IMR-90 (cell line): ENCODE measurements at regions not wholly inside any gene's neighbourhood (a gene's known extent, or its start where the extent isn't known, plus 50 kb on each side); places are given as distances from the start of the nearest gene placed in this dataset.

Source experiments
- ATAC-seq: fragments of 200-7000 bp; cut with Tn5 transposase; 2 replicates; pipeline ENCODE4 v1.9.1; 2020; ENCODE audit warnings: low read depth, mild to moderate bottlenecking, moderate library complexity
- BruUV-seq: library from RNA; stranded (reverse); fragments of 400-500 nt; replicated peaks from 2 replicates; lab custom pipeline; 2021; lab: Mats Ljungman, UMichigan
- CTCF ChIA-PET: fragments of 300-600 bp; formaldehyde crosslinking; extraction: SDS; loops from one replicate; lab custom pipeline; 2021; ENCODE audit warnings: antibody characterized with exemption; lab: Yijun Ruan, JAX
- POLR2A ChIA-PET: fragments of 300-600 bp; sonication (Branson Sonifier 250); formaldehyde crosslinking; loops from one replicate; lab custom pipeline; 2022; ENCODE audit warnings: antibody characterized with exemption; ENCODE audit not compliant: unreplicated experiment; lab: Charles Lee
- DNase-seq: peaks from one replicate; pipeline ENCODE4 v3.0.0; 2013
- H2AFZ ChIP-seq: replicated peaks from 2 replicates; pipeline ENCODE3; 2013; ENCODE audit warnings: low read length, mild to moderate bottlenecking; ENCODE audit not compliant: poor library complexity
- H2AK5ac ChIP-seq: 2 replicates; pipeline ENCODE4 v1.6.1; 2013; ENCODE audit warnings: low read depth, low read length, inconsistent platforms
- H2AK9ac ChIP-seq: replicated peaks from 2 replicates; pipeline ENCODE3; 2013; ENCODE audit warnings: mild to moderate bottlenecking, low read depth, low read length, moderate library complexity; ENCODE audit not compliant: poor library complexity
- H2BK120ac ChIP-seq: 2 replicates; pipeline ENCODE4 v1.6.1; 2013; ENCODE audit warnings: low read depth, low read length, inconsistent platforms
- H2BK15ac ChIP-seq: 3 replicates; pipeline ENCODE4 v1.6.1; 2013; ENCODE audit warnings: low read depth, low read length, inconsistent platforms
- H2BK20ac ChIP-seq: 2 replicates; pipeline ENCODE4 v1.6.1; 2013; ENCODE audit warnings: low read depth, mild to moderate bottlenecking, inconsistent platforms, low read length, moderate library complexity
- H2BK5ac ChIP-seq: 2 replicates; pipeline ENCODE4 v1.6.1; 2013; ENCODE audit warnings: mild to moderate bottlenecking, low read depth, low read length, inconsistent platforms; ENCODE audit not compliant: poor library complexity, severe bottlenecking
- H3K14ac ChIP-seq: replicated peaks from 2 replicates; pipeline ENCODE4 v1.6.1; 2013; ENCODE audit warnings: low read depth, low read length, inconsistent platforms
- H3K18ac ChIP-seq: 2 replicates; pipeline ENCODE4 v1.6.1; 2013; ENCODE audit warnings: low read depth, low read length, control low read depth
- H3K23ac ChIP-seq: 2 replicates; pipeline ENCODE4 v1.6.1; 2013; ENCODE audit warnings: low read depth, low read length, inconsistent platforms
- H3K27ac ChIP-seq: 2 replicates; pipeline ENCODE4 v1.5.1; 2013; ENCODE audit warnings: mild to moderate bottlenecking, control low read depth, low read length; ENCODE audit not compliant: insufficient read depth
- H3K27me3 ChIP-seq: 2 replicates; pipeline ENCODE4 v1.6.1; 2013; ENCODE audit warnings: low read length; ENCODE audit not compliant: control insufficient read depth, insufficient read depth
- H3K36me3 ChIP-seq: 2 replicates; pipeline ENCODE4 v1.6.1; 2013; ENCODE audit warnings: low read length, mixed read lengths; ENCODE audit not compliant: control insufficient read depth, insufficient read depth
- H3K4ac ChIP-seq: 2 replicates; pipeline ENCODE4 v1.6.1; 2013; ENCODE audit warnings: low read depth, low read length, inconsistent platforms
- H3K4me1 ChIP-seq: 2 replicates; pipeline ENCODE4 v1.6.1; 2013; ENCODE audit warnings: low read length, mixed read lengths; ENCODE audit not compliant: control insufficient read depth, insufficient read depth
- H3K4me2 ChIP-seq: 2 replicates; pipeline ENCODE4 v1.6.1; 2013; ENCODE audit warnings: low read depth, mild to moderate bottlenecking, control low read depth, low read length, moderate library complexity
- H3K4me3 ChIP-seq: 2 replicates; pipeline ENCODE4 v1.5.1; 2013; ENCODE audit warnings: low read depth, mild to moderate bottlenecking, control low read depth, low read length, moderate library complexity; ENCODE audit not compliant: insufficient read depth
- H3K56ac ChIP-seq: 2 replicates; pipeline ENCODE4 v1.6.1; 2013; ENCODE audit warnings: low read length, inconsistent platforms; ENCODE audit not compliant: insufficient read depth; ENCODE audit errors: extremely low read depth
- H3K79me1 ChIP-seq, 2 experiments: 2 replicates each; pipeline ENCODE4 v1.6.1; 2013; ENCODE audit warnings: low read length in 2 of 2, inconsistent platforms in 1 of 2, low read depth in 1 of 2
- H3K9ac ChIP-seq: 2 replicates; pipeline ENCODE4 v1.6.1; 2013; ENCODE audit warnings: low read depth, low read length, control low read depth
- H3K9me1 ChIP-seq: 2 replicates; pipeline ENCODE4 v1.6.1; 2013; ENCODE audit warnings: low read length, inconsistent platforms; ENCODE audit not compliant: insufficient read depth
- H3K9me3 ChIP-seq: 2 replicates; pipeline ENCODE4 v1.6.1; 2013; ENCODE audit warnings: low read length; ENCODE audit not compliant: control insufficient read depth, insufficient read depth
- H4K20me1 ChIP-seq: 2 replicates; pipeline ENCODE4 v1.6.1; 2013; ENCODE audit warnings: low read length, inconsistent platforms; ENCODE audit not compliant: insufficient read depth
- H4K5ac ChIP-seq: 2 replicates; pipeline ENCODE4 v1.6.1; 2013; ENCODE audit warnings: mild to moderate bottlenecking, low read depth, low read length, control low read depth
- H4K8ac ChIP-seq, 2 experiments: 2 replicates each; pipeline ENCODE4 v1.6.1; 2013; ENCODE audit warnings: low read depth in 2 of 2, low read length in 2 of 2, control low read depth in 1 of 2, inconsistent platforms in 1 of 2
- H4K91ac ChIP-seq: 2 replicates; pipeline ENCODE4 v1.6.1; 2013; ENCODE audit warnings: low read depth, low read length, inconsistent platforms; ENCODE audit not compliant: insufficient read depth
- BHLHE40 ChIP-seq: fragments of 150-350 bp; IDR thresholded peaks from 2 replicates; pipeline ENCODE4 v1.6.1; 2016; ENCODE audit warnings: mild to moderate bottlenecking, low read depth, low read length
- CEBPB ChIP-seq: IDR thresholded peaks from 2 replicates; pipeline ENCODE4 v1.6.1; 2012; ENCODE audit warnings: low read depth, low read length, improper control_type of control experiment
- CHD1 ChIP-seq: IDR thresholded peaks from 2 replicates; pipeline ENCODE4 v1.6.1; 2012; ENCODE audit warnings: low read depth, low read length, improper control_type of control experiment
- CTCF ChIP-seq: conservative IDR thresholded peaks from 2 replicates; pipeline ENCODE4 v1.5.1; 2012; ENCODE audit warnings: mild to moderate bottlenecking, low read depth, low read length, improper control_type of control experiment
- ELK1 ChIP-seq: fragments of 150-350 bp; IDR thresholded peaks from 2 replicates; pipeline ENCODE4 v1.6.1; 2016; ENCODE audit warnings: low read depth, mild to moderate bottlenecking, low read length, moderate library complexity, borderline replicate concordance
- FOS ChIP-seq: fragments of 150-350 bp; IDR thresholded peaks from 2 replicates; pipeline ENCODE4 v1.6.1; 2016; ENCODE audit warnings: low read depth, low read length
- MAFK ChIP-seq: IDR thresholded peaks from 2 replicates; pipeline ENCODE4 v1.6.1; 2012; ENCODE audit warnings: low read depth, low read length, improper control_type of control experiment
- MAZ ChIP-seq: IDR thresholded peaks from 2 replicates; pipeline ENCODE4 v1.6.1; 2012; ENCODE audit warnings: low read depth, mild to moderate bottlenecking, low read length, improper control_type of control experiment, moderate library complexity, borderline replicate concordance
- MXI1 ChIP-seq: IDR thresholded peaks from 2 replicates; pipeline ENCODE4 v1.6.1; 2012; ENCODE audit warnings: low read depth, mild to moderate bottlenecking, low read length, moderate library complexity, borderline replicate concordance
- NFE2L2 ChIP-seq: fragments of 150-350 bp; IDR thresholded peaks from 2 replicates; pipeline ENCODE4 v1.6.1; 2016; ENCODE audit warnings: low read depth, mild to moderate bottlenecking, low read length
- POLR2A ChIP-seq: IDR thresholded peaks from 2 replicates; pipeline ENCODE4 v1.6.1; 2012; ENCODE audit warnings: mild to moderate bottlenecking, low read depth, low read length
- RAD21 ChIP-seq: IDR thresholded peaks from 2 replicates; pipeline ENCODE4 v1.6.1; 2012; ENCODE audit warnings: low read length, improper control_type of control experiment
- RCOR1 ChIP-seq: IDR thresholded peaks from 2 replicates; pipeline ENCODE4 v1.6.1; 2012; ENCODE audit warnings: mild to moderate bottlenecking, low read length, improper control_type of control experiment; ENCODE audit not compliant: insufficient replicate concordance
- RFX5 ChIP-seq: IDR thresholded peaks from 2 replicates; pipeline ENCODE4 v1.8.0; 2012; ENCODE audit warnings: low read depth, mild to moderate bottlenecking, low read length, moderate library complexity
- SMC3 ChIP-seq: fragments of 150-350 bp; IDR thresholded peaks from 2 replicates; pipeline ENCODE4 v1.6.1; 2016; ENCODE audit warnings: low read depth, mild to moderate bottlenecking, antibody characterized with exemption, low read length, moderate library complexity
- WGBS, 2 experiments: methylation state at CpG; one replicate each; pipeline versions ENCODE4 v1.1.5 to v1.1.7; 2013; ENCODE audit warnings: missing lambda C conversion rate in 2 of 2; ENCODE audit not compliant: insufficient read length in 1 of 2; ENCODE audit errors: extremely low coverage in 2 of 2; 5-methylcytosine and 5-hydroxymethylcytosine counted together
- dilution Hi-C: fragments of 300-500 bp; cut with HindIII; formaldehyde crosslinking; loops from one replicate; pipeline ENCODE4 v1.14.3; 2018; ENCODE audit warnings: low sequenced_read_pairs; ENCODE audit not compliant: unreplicated experiment
- in situ Hi-C: fragments of 300-500 bp; cut with MboI; formaldehyde crosslinking; loops from 3 replicates; pipeline ENCODE4 v1.14.3; 2019; ENCODE audit warnings: low sequenced_read_pairs, inconsistent platforms, mixed read lengths
- intact Hi-C: fragments of 100-400 bp; cut with micrococcal nuclease; formaldehyde crosslinking; loops from 2 replicates; pipeline ENCODE4 v1.10.0; 2022
- TF ChIP-seq, protein P1 (sequence below): fragments of 150-350 bp; IDR thresholded peaks from 2 replicates; pipeline ENCODE4 v1.6.1; 2017; ENCODE audit warnings: mild to moderate bottlenecking, antibody characterized with exemption, low read length, low read depth

- ChIA-PET POLR2A (no interaction called here), CTCF (interaction anchor here (0.7 kb wide), 1 partner anchor 70 kb away, joined by 3 read pairs; no protein-coding TSS in a partner anchor)
- Histone ChIP-seq H2AK9ac (no peak overlapping the region), H3K27ac (no peak overlapping the region), H3K9me1 (no peaks in the 10 kb centered on the region), H4K8ac (no peak overlapping the region), H2AK5ac (no peak overlapping the region), H4K91ac (no peak overlapping the region), H3K9ac (no peak overlapping the region), H4K20me1 (no peaks in the 10 kb centered on the region), H3K27me3 (no peaks in the 10 kb centered on the region), H2AFZ (no peak overlapping the region), H3K4ac (no peak overlapping the region), H2BK120ac (no peak overlapping the region), H3K79me1 (no peaks in the 10 kb centered on the region), H3K4me1 (no peaks in the 10 kb centered on the region), H3K4me3 (no peak overlapping the region), H3K18ac (no peak overlapping the region), H3K56ac (no peak overlapping the region), H3K14ac (no peak overlapping the region), H2BK20ac (no peak overlapping the region), H4K5ac (no peak overlapping the region), H3K4me2 (no peak overlapping the region; the same call in 1 of the 2 replicates), H2BK5ac (no peak overlapping the region), H3K9me3 (no peaks in the 10 kb centered on the region), H3K23ac (no peak overlapping the region), H3K36me3 (no peaks in the 10 kb centered on the region), H2BK15ac (no peak overlapping the region)
- WGBS, 2 experiments: no CpG with 5 or more reads among the region's 2 CpGs
- TF ChIP-seq MAZ (no peak), CEBPB (no peak), CTCF (no peak), FOS (no peak), ELK1 (no peak), MAFK (no peak), MXI1 (no peak), POLR2A (no peak), RFX5 (no peak), RCOR1 (no peak), RAD21 (no peak), SMC3 (no peak), BHLHE40 (no peak), NFE2L2 (no peak), CHD1 (no peak)
- TF ChIP-seq, protein P1, sequence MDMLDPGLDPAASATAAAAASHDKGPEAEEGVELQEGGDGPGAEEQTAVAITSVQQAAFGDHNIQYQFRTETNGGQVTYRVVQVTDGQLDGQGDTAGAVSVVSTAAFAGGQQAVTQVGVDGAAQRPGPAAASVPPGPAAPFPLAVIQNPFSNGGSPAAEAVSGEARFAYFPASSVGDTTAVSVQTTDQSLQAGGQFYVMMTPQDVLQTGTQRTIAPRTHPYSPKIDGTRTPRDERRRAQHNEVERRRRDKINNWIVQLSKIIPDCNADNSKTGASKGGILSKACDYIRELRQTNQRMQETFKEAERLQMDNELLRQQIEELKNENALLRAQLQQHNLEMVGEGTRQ: no peak
- ATAC-seq: no peak
- intact Hi-C loops (no loop called here), dilution Hi-C loops (no loop called here), in situ Hi-C loops (no loop called here)
- no peak for DNase-seq
- BruUV-seq: no TSS peak
Observed at GRCh38 chr5:164573397-164573796, 1068.0 kb downstream of the MAT2B start.
